PC-3 (cell line): ENCODE measurements at regions not wholly inside any gene's neighbourhood (a gene's known extent, or its start where the extent isn't known, plus 50 kb on each side); places are given as distances from the start of the nearest gene placed in this dataset.

Source experiments
- ATAC-seq: fragments of 200-7000 bp; cut with Tn5 transposase; 2 replicates; pipeline ENCODE4 v1.9.1; 2020; ENCODE audit warnings: mild to moderate bottlenecking, moderate library complexity
- BruUV-seq: library from RNA; stranded (reverse); fragments of 400-500 nt; replicated peaks from 2 replicates; lab custom pipeline; 2021; lab: Mats Ljungman, UMichigan
- CTCF ChIA-PET: fragments of 300-600 bp; sonication (Branson Sonifier 250); formaldehyde crosslinking; loops from one replicate; lab custom pipeline; 2022; ENCODE audit warnings: antibody characterized with exemption; lab: Charles Lee
- POLR2A ChIA-PET: fragments of 300-600 bp; sonication (Branson Sonifier 250); formaldehyde crosslinking; loops from one replicate; lab custom pipeline; 2022; ENCODE audit warnings: antibody characterized with exemption; ENCODE audit not compliant: unreplicated experiment; lab: Charles Lee
- DNase-seq: peaks from one replicate; pipeline ENCODE4 v3.0.0-alpha.2; 2015
- H2AFZ ChIP-seq: fragments of 300-600 bp; sonication (generic); 2 replicates; pipeline ENCODE4 v1.6.0; 2016; ENCODE audit warnings: antibody characterized with exemption, low read length
- H3F3A ChIP-seq: fragments of 300-600 bp; sonication (generic); one replicate; pipeline ENCODE4 v1.6.0; 2017; ENCODE audit warnings: antibody characterized with exemption, low read length, control low read depth, mild to moderate bottlenecking; ENCODE audit not compliant: unreplicated experiment
- H3K27ac ChIP-seq: fragments of 300-600 bp; sonication (generic); 2 replicates; pipeline ENCODE4 v1.5.1; 2016; ENCODE audit warnings: mild to moderate bottlenecking, low read length
- H3K27me3 ChIP-seq: fragments of 300-600 bp; sonication (generic); 2 replicates; pipeline ENCODE4 v1.6.1; 2016; ENCODE audit warnings: low read length, mixed read lengths
- H3K36me3 ChIP-seq: fragments of 300-600 bp; sonication (generic); 2 replicates; pipeline ENCODE4 v1.6.1; 2016; ENCODE audit warnings: low read depth, mixed run types, low read length, mixed read lengths
- H3K4me1 ChIP-seq: fragments of 300-600 bp; sonication (generic); 2 replicates; pipeline ENCODE4 v1.5.1; 2016; ENCODE audit warnings: low read length; ENCODE audit not compliant: insufficient read depth
- H3K4me2 ChIP-seq: fragments of 300-600 bp; sonication (generic); 2 replicates; pipeline ENCODE4 v1.6.0; 2016; ENCODE audit warnings: low read length
- H3K4me3 ChIP-seq: fragments of 300-600 bp; sonication (generic); 2 replicates; pipeline ENCODE4 v1.5.1; 2016; ENCODE audit warnings: mild to moderate bottlenecking, low read length, mixed read lengths
- H3K79me2 ChIP-seq: fragments of 300-600 bp; sonication (generic); 2 replicates; pipeline ENCODE4 v1.6.1; 2017; ENCODE audit warnings: low read length, mixed read lengths
- H3K9ac ChIP-seq: fragments of 300-600 bp; sonication (generic); 2 replicates; pipeline ENCODE4 v1.6.0; 2016; ENCODE audit warnings: mild to moderate bottlenecking, low read length
- H3K9me2 ChIP-seq: fragments of 300-600 bp; sonication (generic); replicated peaks from 2 replicates; pipeline ENCODE4 v1.6.1; 2016; ENCODE audit warnings: mixed run types, low read length, mixed read lengths
- H3K9me3 ChIP-seq: fragments of 300-600 bp; sonication (generic); 2 replicates; pipeline ENCODE4 v1.6.1; 2016; ENCODE audit warnings: low read length, mixed read lengths
- H4K20me1 ChIP-seq: fragments of 300-600 bp; sonication (generic); 2 replicates; pipeline ENCODE4 v1.6.1; 2016; ENCODE audit warnings: low read length, mixed read lengths
- CTCF ChIP-seq: fragments of 300-600 bp; sonication (generic); conservative IDR thresholded peaks from 2 replicates; pipeline ENCODE4 v1.5.1; 2017; ENCODE audit warnings: antibody characterized with exemption, low read depth, mild to moderate bottlenecking, low read length
- EZH2 ChIP-seq: fragments of 300-600 bp; sonication (generic); IDR thresholded peaks from one replicate; pipeline ENCODE4 v1.6.1; 2017; ENCODE audit warnings: antibody characterized with exemption, mild to moderate bottlenecking, low read length; ENCODE audit not compliant: unreplicated experiment
- EZH2phosphoT487 ChIP-seq: fragments of 300-600 bp; sonication (generic); IDR thresholded peaks from 2 replicates; pipeline ENCODE4 v1.6.1; 2018; ENCODE audit warnings: mild to moderate bottlenecking, antibody characterized with exemption, low read length, borderline replicate concordance
- intact Hi-C: fragments of 100-400 bp; cut with micrococcal nuclease; formaldehyde crosslinking; loops from 2 replicates; pipeline ENCODE4 v1.9.0; 2023

- Histone ChIP-seq H3K9me3 (no peaks in the 10 kb centered on the region), H3K9ac (no peak overlapping the region), H3K9me2 (no peaks in the 10 kb centered on the region), H3K4me1 (peaks cover 4% of the 10 kb centered on the region; the same call in 1 of the 2 replicates), H4K20me1 (no peaks in the 10 kb centered on the region), H3K27ac (no peak overlapping the region), H3K36me3 (no peaks in the 10 kb centered on the region), H3K4me3 (no peak overlapping the region), H2AFZ (no peak overlapping the region), H3K4me2 (no peak overlapping the region), H3K79me2 (no peaks in the 10 kb centered on the region), H3F3A (no peaks in the 10 kb centered on the region), H3K27me3 (no peaks in the 10 kb centered on the region)
- no peak for ATAC-seq
- no TSS peak for BruUV-seq
- ChIA-PET CTCF (no interaction called here), POLR2A (no interaction called here)
- intact Hi-C loops = no loop called here
- DNase-seq = no peak
- TF ChIP-seq CTCF = no peak
- TF ChIP-seq EZH2phosphoT487 = no peak
- no peak for TF ChIP-seq EZH2
These were observed 1063.5 kb upstream of the NUDT12 start for GRCh38 chr5:104626122-104626521.

- TF ChIP-seq EZH2 (no peak), EZH2phosphoT487 (no peak), CTCF (no peak)
- intact Hi-C loops = no loop called here
- no peak overlapping the region for H3K9ac ChIP-seq
- H3K4me1 ChIP-seq = no peaks in the 10 kb centered on the region
- H3K4me3 ChIP-seq = no peak overlapping the region
- POLR2A ChIA-PET = no interaction called here
- no peaks in the 10 kb centered on the region for H3K27me3 ChIP-seq
- H3K9me2 ChIP-seq = no peaks in the 10 kb centered on the region
- H3K4me2 ChIP-seq = no peak overlapping the region
- no TSS peak for BruUV-seq
- H3K27ac ChIP-seq = no peak overlapping the region
- no peaks in the 10 kb centered on the region for H3F3A ChIP-seq
- no peaks in the 10 kb centered on the region for H4K20me1 ChIP-seq
- ATAC-seq = no peak
- H3K9me3 ChIP-seq = no peaks in the 10 kb centered on the region
- no peak overlapping the region for H2AFZ ChIP-seq
- H3K36me3 ChIP-seq = no peaks in the 10 kb centered on the region
- no peak for DNase-seq
- H3K79me2 ChIP-seq = no peaks in the 10 kb centered on the region
- CTCF ChIA-PET = no interaction called here
These were observed 1049.4 kb upstream of the NUDT12 start for GRCh38 chr5:104612005-104612404.

DNA sequence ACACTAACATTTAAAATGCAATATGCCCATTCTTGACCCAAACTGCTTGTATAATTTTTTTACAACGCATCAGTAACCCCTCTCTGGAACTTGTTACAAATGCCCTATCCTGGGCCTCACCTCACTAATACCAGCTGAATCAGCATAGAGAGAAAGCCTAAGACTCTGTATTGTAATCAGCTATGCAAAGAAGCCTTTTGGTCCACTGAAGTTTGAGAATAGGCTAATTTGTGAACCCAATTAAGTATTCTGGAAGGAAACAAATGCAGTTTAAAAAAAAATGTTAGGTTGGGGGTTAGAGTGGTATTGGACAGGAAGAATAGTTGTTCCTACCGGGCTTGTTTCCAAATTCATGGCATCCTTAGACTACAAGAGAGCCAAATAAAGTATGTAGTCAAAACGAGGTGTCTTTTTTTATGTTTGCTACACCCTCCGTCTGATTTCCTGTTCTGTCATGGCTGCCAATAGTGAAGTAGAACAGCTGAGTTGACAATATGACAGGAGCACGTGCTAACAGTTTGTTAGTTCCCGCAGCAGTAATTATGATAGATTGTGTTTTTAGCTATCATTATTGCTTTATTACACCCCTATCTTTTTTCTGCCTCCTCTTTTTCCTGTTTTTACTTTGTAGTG is 1048.7 kb upstream of the NUDT12 start:
- H2AFZ ChIP-seq = no peak overlapping the region
- no peak overlapping the region for H3K9ac ChIP-seq
- no peaks in the 10 kb centered on the region for H3F3A ChIP-seq
- ATAC-seq = no peak
- intact Hi-C loops = no loop called here
- BruUV-seq = no TSS peak
- POLR2A ChIA-PET = no interaction called here
- no peaks in the 10 kb centered on the region for H3K27me3 ChIP-seq
- H3K9me3 ChIP-seq = no peaks in the 10 kb centered on the region
- CTCF ChIA-PET = no interaction called here
- no peaks in the 10 kb centered on the region for H3K9me2 ChIP-seq
- DNase-seq = no peak
- H3K36me3 ChIP-seq = no peaks in the 10 kb centered on the region
- H3K4me1 ChIP-seq = no peaks in the 10 kb centered on the region
- no peaks in the 10 kb centered on the region for H4K20me1 ChIP-seq
- H3K4me3 ChIP-seq = no peak overlapping the region
- H3K27ac ChIP-seq = no peak overlapping the region
- H3K79me2 ChIP-seq = no peaks in the 10 kb centered on the region
- no peak overlapping the region for H3K4me2 ChIP-seq
- no peak for TF ChIP-seq EZH2
- no peak for TF ChIP-seq CTCF
- no peak for TF ChIP-seq EZH2phosphoT487
